SU-DHL-6 (cell line): ENCODE measurements at regions not wholly inside any gene's neighbourhood (a gene's known extent, or its start where the extent isn't known, plus 50 kb on each side); places are given as distances from the start of the nearest gene placed in this dataset.

Source experiments
- H2AFZ ChIP-seq: fragments of 200-600 bp; sonication (generic); 2 replicates; pipeline ENCODE4 v1.6.1; 2014; ENCODE audit warnings: low read depth, mild to moderate bottlenecking, moderate library complexity, mixed read lengths, antibody characterized with exemption, low read length; ENCODE audit not compliant: severe bottlenecking
- H3F3A ChIP-seq: fragments of 200-600 bp; shearing (Covaris generic); 2 replicates; pipeline ENCODE4 v1.6.0; 2016; ENCODE audit warnings: antibody characterized with exemption, mild to moderate bottlenecking; ENCODE audit not compliant: insufficient read depth
- H3K27ac ChIP-seq: fragments of 200-600 bp; sonication (generic); 2 replicates; pipeline ENCODE4 v1.5.1; 2016; ENCODE audit warnings: low read depth, mild to moderate bottlenecking, low read length, moderate library complexity, mixed read lengths
- H3K27me3 ChIP-seq: fragments of 200-600 bp; sonication (generic), shearing (Covaris generic); 2 replicates; pipeline ENCODE4 v1.6.0; 2014; ENCODE audit warnings: mild to moderate bottlenecking, low read length
- H3K36me3 ChIP-seq: fragments of 200-600 bp; sonication (generic); 2 replicates; pipeline ENCODE4 v1.6.1; 2014; ENCODE audit warnings: mild to moderate bottlenecking, low read length, mixed read lengths
- H3K4me2 ChIP-seq: fragments of 300-600, 200-600 bp; shearing (Covaris generic), sonication (generic); 2 replicates; pipeline ENCODE4 v1.6.0; 2014; ENCODE audit warnings: low read length, low read depth, mild to moderate bottlenecking; ENCODE audit not compliant: poor library complexity, severe bottlenecking
- H3K4me3 ChIP-seq: fragments of 200-600 bp; sonication (generic); 2 replicates; pipeline ENCODE4 v1.5.1; 2014; ENCODE audit warnings: antibody characterized with exemption, low read length, mild to moderate bottlenecking, mixed read lengths; ENCODE audit not compliant: insufficient read depth, poor library complexity, severe bottlenecking
- H3K79me2 ChIP-seq: fragments of 200-600 bp; sonication (generic); 2 replicates; pipeline ENCODE4 v1.6.1; 2014; ENCODE audit warnings: mild to moderate bottlenecking, low read length, moderate library complexity; ENCODE audit not compliant: insufficient read depth
- H3K9ac ChIP-seq: fragments of 200-600 bp; sonication (generic); 2 replicates; pipeline ENCODE4 v1.7.0; 2014; ENCODE audit warnings: mild to moderate bottlenecking, low read length
- H3K9me2 ChIP-seq: fragments of 200-600 bp; sonication (generic); replicated peaks from 2 replicates; pipeline ENCODE4 v1.6.1; 2014; ENCODE audit warnings: low read length; ENCODE audit not compliant: insufficient read depth
- H3K9me3 ChIP-seq: fragments of 200-600 bp; sonication (generic); 2 replicates; pipeline ENCODE4 v1.6.1; 2014; ENCODE audit warnings: low read length, mixed read lengths; ENCODE audit not compliant: insufficient read depth
- H4K20me1 ChIP-seq: fragments of 200-600 bp; sonication (generic); 2 replicates; pipeline ENCODE4 v1.6.1; 2014; ENCODE audit warnings: low read depth, mild to moderate bottlenecking, antibody characterized with exemption, low read length, moderate library complexity, mixed read lengths
- CTCF ChIP-seq: fragments of 200-600 bp; sonication (generic); IDR thresholded peaks from one replicate; pipeline ENCODE4 v1.5.1; 2017; ENCODE audit warnings: antibody characterized with exemption, mild to moderate bottlenecking, low read length, moderate library complexity; ENCODE audit not compliant: insufficient read depth, poor library complexity, severe bottlenecking
- EZH2phosphoT487 ChIP-seq: fragments of 200-600 bp; sonication (generic), shearing (Covaris generic); conservative IDR thresholded peaks from 2 replicates; pipeline ENCODE4 v1.6.1; 2018; ENCODE audit warnings: mild to moderate bottlenecking, antibody characterized with exemption, low read length, moderate library complexity, mixed read lengths

- Histone ChIP-seq H3K27me3 (no peaks in the 10 kb centered on the region), H3K9me3 (no peaks in the 10 kb centered on the region), H3K9ac (no peak overlapping the region), H3K4me2 (no peak overlapping the region), H3K27ac (no peak overlapping the region), H3K36me3 (no peaks in the 10 kb centered on the region), H2AFZ (no peak overlapping the region), H3K4me3 (no peak overlapping the region), H3K9me2 (no peaks in the 10 kb centered on the region), H3K79me2 (no peaks in the 10 kb centered on the region), H4K20me1 (no peaks in the 10 kb centered on the region), H3F3A (no peaks in the 10 kb centered on the region)
- no peak for TF ChIP-seq CTCF
- no peak for TF ChIP-seq EZH2phosphoT487
Observed at GRCh38 chr10:78410046-78410965, 376.6 kb downstream of the RPS24 start.

- TF ChIP-seq CTCF (no peak), EZH2phosphoT487 (no peak)
- no peaks in the 10 kb centered on the region for H3K9me3 ChIP-seq
- no peaks in the 10 kb centered on the region for H3K27me3 ChIP-seq
- H3K4me3 ChIP-seq: no peak overlapping the region
- H2AFZ ChIP-seq: no peak overlapping the region
- H3K4me2 ChIP-seq: no peak overlapping the region
- H3F3A ChIP-seq: no peaks in the 10 kb centered on the region
- H3K79me2 ChIP-seq: no peaks in the 10 kb centered on the region
- H3K27ac ChIP-seq: no peak overlapping the region
- no peaks in the 10 kb centered on the region for H3K9me2 ChIP-seq
- no peak overlapping the region for H3K9ac ChIP-seq
- no peaks in the 10 kb centered on the region for H4K20me1 ChIP-seq
- no peaks in the 10 kb centered on the region for H3K36me3 ChIP-seq
Observed at GRCh38 chr10:78411716-78412115, 378.1 kb downstream of the RPS24 start.

GRCh38 chr10:78412605-78413004 is 378.9 kb downstream of the RPS24 start:
- H3K9me2 ChIP-seq: no peaks in the 10 kb centered on the region
- no peak overlapping the region for H3K9ac ChIP-seq
- TF ChIP-seq EZH2phosphoT487 (no peak), CTCF (no peak)
- no peak overlapping the region for H3K4me2 ChIP-seq
- H3K27me3 ChIP-seq: no peaks in the 10 kb centered on the region
- H3K4me3 ChIP-seq: no peak overlapping the region
- H4K20me1 ChIP-seq: no peaks in the 10 kb centered on the region
- H2AFZ ChIP-seq: no peak overlapping the region
- no peaks in the 10 kb centered on the region for H3F3A ChIP-seq
- no peaks in the 10 kb centered on the region for H3K79me2 ChIP-seq
- H3K9me3 ChIP-seq: no peaks in the 10 kb centered on the region
- no peak overlapping the region for H3K27ac ChIP-seq
- H3K36me3 ChIP-seq: no peaks in the 10 kb centered on the region
